ACHN (cell line): ENCODE measurements at regions not wholly inside any gene's neighbourhood (a gene's known extent, or its start where the extent isn't known, plus 50 kb on each side); places are given as distances from the start of the nearest gene placed in this dataset.

Experiments used
- DNase-seq: peaks from one replicate; pipeline ENCODE4 v3.0.0-alpha.2; 2015
- in situ Hi-C: cut with HindIII; loops from 2 replicates; pipeline ENCODE4 v1.10.0; 2017; ENCODE audit warnings: low sequenced_read_pairs, low pct_ligation_motif_present, low pct_unique_long_range_greater_than_20kb

GRCh38 chr20:54321352-54322087, 113.6 kb downstream of the PFDN4 start:
- in situ Hi-C loops, result no loop called here
- DNase-seq, result no peak

GRCh38 chr20:54323227-54323734, 115.4 kb downstream of the PFDN4 start:
- in situ Hi-C loops, result no loop called here
- no peak for DNase-seq

GRCh38 chr20:54324041-54324440, 116.2 kb downstream of the PFDN4 start:
- no peak for DNase-seq
- in situ Hi-C loops, result no loop called here

GRCh38 chr20:54324652-54325285, 116.9 kb downstream of the PFDN4 start:
- in situ Hi-C loops, result no loop called here
- DNase-seq, result no peak

GRCh38 chr20:54335299-54335698, 127.4 kb downstream of the PFDN4 start:
- in situ Hi-C loops, result no loop called here
- no peak for DNase-seq

- in situ Hi-C loops, result no loop called here
- no peak for DNase-seq
Observed at GRCh38 chr20:54337144-54337543, 129.3 kb downstream of the PFDN4 start.

- in situ Hi-C loops, result no loop called here
- DNase-seq, result no peak
Observed at GRCh38 chr20:54339093-54339492, 131.2 kb downstream of the PFDN4 start.

- in situ Hi-C loops, result no loop called here
- no peak for DNase-seq
Observed at GRCh38 chr20:54340206-54340605, 132.3 kb downstream of the PFDN4 start.

- no peak for DNase-seq
Observed at GRCh38 chr20:54340667-54341081, 132.8 kb downstream of the PFDN4 start.

GRCh38 chr20:54342258-54342920, 133.0 kb upstream of the DOK5 start:
- in situ Hi-C loops, result no loop called here
- no peak for DNase-seq

More at GRCh38 chr20:54340667-54341081, 132.8 kb downstream of the PFDN4 start:
- in situ Hi-C loops, result no loop called here

- in situ Hi-C loops, result no loop called here
- DNase-seq, result no peak
Observed at GRCh38 chr20:54343099-54343498, 132.3 kb upstream of the DOK5 start.

- no peak for DNase-seq
- in situ Hi-C loops, result no loop called here
Observed at GRCh38 chr20:54343634-54344033, 131.8 kb upstream of the DOK5 start.

- in situ Hi-C loops, result no loop called here
- DNase-seq, result no peak
Observed at GRCh38 chr20:54344832-54345231, 130.6 kb upstream of the DOK5 start.

- DNase-seq, result peak; percentile 20
- in situ Hi-C loops, result no loop called here
Observed at GRCh38 chr20:54345301-54345724, 130.1 kb upstream of the DOK5 start.

GRCh38 chr20:54345821-54346220, 129.6 kb upstream of the DOK5 start:
- in situ Hi-C loops, result no loop called here
- no peak for DNase-seq

GRCh38 chr20:54346276-54346675, 129.1 kb upstream of the DOK5 start:
- no peak for DNase-seq
- in situ Hi-C loops, result no loop called here

- peak; percentile 63 for DNase-seq
- in situ Hi-C loops, result no loop called here
Observed at GRCh38 chr20:54347166-54347833, 128.1 kb upstream of the DOK5 start.

- in situ Hi-C loops, result no loop called here
- no peak for DNase-seq
Observed at GRCh38 chr20:54350415-54350814, 125.0 kb upstream of the DOK5 start.
